CD4-positive, alpha-beta memory T cell (primary cell): ENCODE measurements at regions not wholly inside any gene's neighbourhood (a gene's known extent, or its start where the extent isn't known, plus 50 kb on each side); places are given as distances from the start of the nearest gene placed in this dataset.

ENCODE experiments used
- CTCF ChIA-PET: fragments of 350-600 bp; sonication (Branson Sonifier 250); formaldehyde crosslinking; loops from one replicate; lab custom pipeline; 2021; ENCODE audit warnings: inconsistent platforms; ENCODE audit not compliant: partially characterized antibody; lab: Charles Lee
- POLR2A ChIA-PET: fragments of 350-600 bp; sonication (Branson Sonifier 250); formaldehyde crosslinking; loops from one replicate; lab custom pipeline; 2021; ENCODE audit not compliant: partially characterized antibody; lab: Charles Lee
- DNase-seq, 5 donors: peaks; one replicate each; pipeline versions ENCODE4 v3.0.0 to v3.0.0-alpha.2; 2020 to 2022; ENCODE audit warnings: mixed read lengths in 1 of 5
- H3K27ac ChIP-seq: one replicate; pipeline ENCODE4 v1.7.0; 2013; ENCODE audit warnings: low read depth, low read length
- H3K27me3 ChIP-seq: 2 replicates; pipeline ENCODE4 v1.7.0; 2013; ENCODE audit warnings: mild to moderate bottlenecking, low read length, moderate library complexity; ENCODE audit not compliant: insufficient read depth
- H3K36me3 ChIP-seq: 2 replicates; pipeline ENCODE4 v1.7.0; 2013; ENCODE audit warnings: mild to moderate bottlenecking, low read length, moderate library complexity; ENCODE audit not compliant: insufficient read depth
- H3K4me1 ChIP-seq: 2 replicates; pipeline ENCODE4 v1.7.0; 2013; ENCODE audit warnings: mild to moderate bottlenecking, low read length, moderate library complexity; ENCODE audit not compliant: insufficient read depth
- H3K4me3 ChIP-seq, 2 donors: one replicate each; pipeline ENCODE4 v1.7.0; 2013; ENCODE audit warnings: low read length in 2 of 2, mild to moderate bottlenecking in 1 of 2
- H3K9me3 ChIP-seq, 2 donors: one replicate each; pipeline ENCODE4 v1.7.0; 2013; ENCODE audit warnings: low read length in 2 of 2, control low read depth in 1 of 2; ENCODE audit not compliant: control insufficient read depth in 1 of 2
- H3K27ac Mint-ChIP-seq, 7 donors: one replicate each; pipeline ENCODE4 v1.8.0; 2020 to 2021; ENCODE audit warnings: mixed read lengths in 7 of 7, mild to moderate bottlenecking in 6 of 7, inconsistent platforms in 3 of 7, moderate library complexity in 3 of 7
- H3K27me3 Mint-ChIP-seq, 2 donors: one replicate each; pipeline ENCODE4 v1.8.0; 2020 to 2021; ENCODE audit warnings: mixed read lengths in 2 of 2
- H3K36me3 Mint-ChIP-seq, 2 donors: one replicate each; pipeline ENCODE4 v1.8.0; 2020 to 2021; ENCODE audit warnings: mixed read lengths in 2 of 2, inconsistent platforms in 1 of 2, mild to moderate bottlenecking in 1 of 2
- H3K4me1 Mint-ChIP-seq, 4 donors: one replicate each; pipeline ENCODE4 v1.8.0; 2020 to 2021; ENCODE audit warnings: mixed read lengths in 4 of 4, mild to moderate bottlenecking in 1 of 4
- H3K4me3 Mint-ChIP-seq, 8 donors: one replicate each; pipeline ENCODE4 v1.8.0; 2020 to 2021; ENCODE audit warnings: mixed read lengths in 8 of 8, mild to moderate bottlenecking in 7 of 8, moderate library complexity in 6 of 8, inconsistent platforms in 3 of 8
- H3K9me3 Mint-ChIP-seq, 8 donors: one replicate each; pipeline ENCODE4 v1.8.0; 2020 to 2021; ENCODE audit warnings: mixed read lengths in 8 of 8, mild to moderate bottlenecking in 5 of 8, inconsistent platforms in 3 of 8, moderate library complexity in 1 of 8
- intact Hi-C: fragments of 100-400 bp; cut with micrococcal nuclease; formaldehyde crosslinking; loops from one replicate; pipeline ENCODE4 v1.15.1; 2023

DNA sequence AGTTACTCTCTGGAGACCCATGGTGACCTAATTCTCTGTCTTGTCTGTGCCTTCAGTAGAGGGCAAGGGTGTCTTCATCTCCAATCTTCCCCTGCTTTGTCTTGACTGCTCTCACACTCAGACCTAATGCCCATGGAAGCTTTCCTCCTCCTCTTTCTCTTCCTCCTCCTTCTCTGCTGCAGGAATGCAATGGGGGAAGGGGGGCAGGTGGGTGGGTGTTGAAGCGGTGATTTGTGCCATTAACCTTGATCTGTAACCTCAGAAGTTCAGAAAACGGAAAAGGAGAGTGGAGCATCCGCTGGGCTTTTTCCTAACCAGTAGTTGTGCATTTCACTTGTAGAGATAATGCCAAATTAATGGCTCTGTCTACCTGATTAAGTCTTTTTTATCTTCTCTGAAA, 172.3 kb upstream of the CDH11 start:
- H3K27me3 Mint-ChIP-seq, result no peaks in the 10 kb centered on the region
- POLR2A ChIA-PET, result no interaction called here
- no peak overlapping the region for H3K4me3 Mint-ChIP-seq
- H3K4me1 ChIP-seq, result no peaks in the 10 kb centered on the region
- H3K4me1 Mint-ChIP-seq, result no peaks in the 10 kb centered on the region
- H3K4me3 ChIP-seq, result no peak overlapping the region
- no peaks in the 10 kb centered on the region for H3K27me3 ChIP-seq
- no peaks in the 10 kb centered on the region for H3K36me3 ChIP-seq
- H3K9me3 ChIP-seq, result peaks cover 0 to 6% of the 10 kb centered on the region in 2 donors
- peaks cover 2 to 19% (median 10%) of the 10 kb centered on the region in 8 donors for H3K9me3 Mint-ChIP-seq
- CTCF ChIA-PET, result no interaction called here
- no peaks in the 10 kb centered on the region for H3K36me3 Mint-ChIP-seq
- H3K27ac ChIP-seq, result no peak overlapping the region
- intact Hi-C loops, result no loop called here
- no peak for DNase-seq
- H3K27ac Mint-ChIP-seq, result no peak overlapping the region

DNA sequence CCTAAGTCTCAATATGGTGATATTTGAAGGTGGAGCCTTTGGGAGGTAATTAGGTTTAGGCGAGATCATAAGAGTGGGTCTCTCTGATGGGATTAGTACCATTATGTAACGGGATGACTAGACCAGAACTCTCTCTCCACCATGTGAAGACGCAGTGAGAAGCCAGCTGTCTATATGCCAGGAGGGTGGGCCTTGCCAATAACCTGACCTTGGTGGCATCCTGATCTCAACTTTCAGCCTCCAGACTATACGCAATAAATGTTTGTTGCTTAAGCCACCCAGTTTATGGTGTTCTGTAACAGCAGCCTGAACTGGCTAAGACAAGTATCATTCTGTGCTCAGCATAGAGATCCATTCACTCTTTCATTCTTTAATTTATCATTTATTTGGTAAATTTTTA, 167.2 kb upstream of the CDH11 start:
- Mint-ChIP-seq H3K9me3 (peaks cover 3 to 16% (median 7%) of the 10 kb centered on the region in 8 donors), H3K27ac (no peak overlapping the region), H3K27me3 (no peaks in the 10 kb centered on the region), H3K4me1 (no peaks in the 10 kb centered on the region), H3K36me3 (no peaks in the 10 kb centered on the region), H3K4me3 (no peak overlapping the region)
- POLR2A ChIA-PET, result no interaction called here
- no peaks in the 10 kb centered on the region for H3K36me3 ChIP-seq
- H3K4me1 ChIP-seq, result no peaks in the 10 kb centered on the region
- H3K4me3 ChIP-seq, result no peak overlapping the region
- no peak for DNase-seq
- peaks cover 0 to 6% of the 10 kb centered on the region in 2 donors for H3K9me3 ChIP-seq
- H3K27me3 ChIP-seq, result no peaks in the 10 kb centered on the region
- no peak overlapping the region for H3K27ac ChIP-seq
- intact Hi-C loops, result no loop called here
- CTCF ChIA-PET, result no interaction called here

DNA sequence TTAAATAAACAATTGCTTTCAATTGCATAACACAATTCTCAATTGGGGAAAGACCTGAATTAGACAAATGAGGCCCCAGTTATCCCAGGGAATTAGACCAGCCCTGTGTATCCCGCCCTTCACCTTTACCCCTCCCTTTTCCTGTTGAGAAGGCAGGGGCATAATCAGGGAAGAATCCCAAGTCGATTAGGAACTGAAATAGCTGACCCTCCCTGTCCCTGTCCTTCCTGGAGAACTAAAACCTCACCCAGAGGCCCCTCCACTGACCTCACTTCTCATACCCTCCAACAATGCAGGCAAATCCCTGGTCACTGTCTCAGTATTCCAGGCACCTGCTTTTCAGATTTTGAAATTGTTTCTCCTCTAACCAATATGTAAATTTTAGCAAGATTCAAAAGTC, 165.4 kb upstream of the CDH11 start:
- Histone ChIP-seq H3K9me3 (peaks cover 0 to 6% of the 10 kb centered on the region in 2 donors), H3K27ac (no peak overlapping the region), H3K4me3 (no peak overlapping the region), H3K27me3 (no peaks in the 10 kb centered on the region), H3K36me3 (no peaks in the 10 kb centered on the region), H3K4me1 (no peaks in the 10 kb centered on the region)
- Mint-ChIP-seq H3K27me3 (no peaks in the 10 kb centered on the region), H3K4me3 (no peak overlapping the region), H3K4me1 (no peaks in the 10 kb centered on the region), H3K9me3 (peaks cover 3 to 17% (median 6%) of the 10 kb centered on the region in 8 donors), H3K27ac (no peak overlapping the region), H3K36me3 (no peaks in the 10 kb centered on the region)
- intact Hi-C loops, result no loop called here
- ChIA-PET CTCF (no interaction called here), POLR2A (no interaction called here)
- DNase-seq, result no peak

DNA sequence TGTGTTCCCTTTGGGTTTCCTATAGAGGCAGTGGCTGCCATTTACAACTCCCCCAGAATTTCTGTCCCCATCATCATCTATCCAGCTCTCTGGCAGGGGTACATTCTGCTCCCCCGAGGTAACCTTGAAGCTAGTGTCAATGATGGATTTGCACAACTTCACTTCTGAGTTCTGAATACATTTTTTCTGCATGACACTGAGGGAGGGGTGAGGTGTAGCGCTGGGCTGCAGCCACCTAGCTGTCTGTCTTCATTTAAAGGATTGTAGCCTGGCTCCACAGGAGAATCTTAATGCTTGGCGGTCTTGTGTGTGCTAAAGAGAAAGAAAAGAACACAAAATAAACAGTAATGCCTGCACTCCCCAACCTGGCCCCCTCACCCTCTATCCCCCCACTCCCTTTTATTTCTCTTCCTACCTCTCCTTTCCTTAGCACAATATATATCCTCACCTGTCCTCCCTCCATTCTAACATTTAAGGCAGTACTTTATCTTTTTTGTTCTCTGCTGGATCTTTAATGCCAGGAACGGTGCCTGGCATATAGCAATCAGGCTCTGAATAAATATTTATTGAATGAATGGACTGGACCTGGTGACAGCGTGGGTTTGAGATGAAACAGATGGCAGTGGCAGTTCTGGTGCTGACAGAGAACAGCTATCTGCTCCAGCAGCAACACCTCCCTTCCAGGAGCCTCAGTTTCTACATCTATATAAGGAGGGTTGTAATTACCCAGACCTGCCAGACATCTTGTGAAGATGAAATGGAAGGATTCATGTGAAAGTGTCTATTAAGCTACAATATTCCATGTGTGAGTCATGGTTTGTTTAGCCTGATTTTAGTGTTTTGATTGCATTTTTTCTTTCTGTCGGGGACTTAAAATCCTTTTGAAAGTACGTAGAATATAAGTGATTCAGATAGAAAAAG, 163.5 kb upstream of the CDH11 start:
- no peak overlapping the region for H3K27ac ChIP-seq
- ChIA-PET CTCF (no interaction called here), POLR2A (no interaction called here)
- H3K27me3 ChIP-seq, result no peaks in the 10 kb centered on the region
- Mint-ChIP-seq H3K4me1 (no peaks in the 10 kb centered on the region), H3K27ac (no peak overlapping the region), H3K27me3 (no peaks in the 10 kb centered on the region), H3K9me3 (peaks cover 3 to 17% (median 5%) of the 10 kb centered on the region in 8 donors), H3K4me3 (no peak overlapping the region), H3K36me3 (no peaks in the 10 kb centered on the region)
- DNase-seq, result no peak
- H3K9me3 ChIP-seq, result peaks cover 0 to under 1% of the 10 kb centered on the region in 2 donors
- no peaks in the 10 kb centered on the region for H3K36me3 ChIP-seq
- no peak overlapping the region for H3K4me3 ChIP-seq
- intact Hi-C loops, result no loop called here
- no peaks in the 10 kb centered on the region for H3K4me1 ChIP-seq

DNA sequence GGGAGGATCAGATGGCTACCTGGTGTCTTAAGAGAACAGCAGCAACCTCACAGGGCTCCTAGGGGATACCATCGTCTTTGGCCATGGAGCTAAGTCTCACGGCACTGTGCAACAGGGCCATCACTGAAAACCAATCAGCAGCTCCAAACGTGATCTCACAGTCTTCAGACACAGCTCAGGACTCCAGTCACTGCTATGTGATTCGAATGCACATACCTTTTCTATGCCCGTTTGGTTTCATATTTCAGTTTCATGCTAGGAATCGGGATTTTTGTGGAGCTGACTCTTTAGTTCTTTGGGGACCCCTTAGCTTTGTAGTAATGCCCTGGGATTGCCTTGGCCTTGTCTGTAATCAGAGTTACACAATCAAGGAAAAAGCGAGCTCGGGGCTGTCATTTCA, 162.8 kb upstream of the CDH11 start:
- Histone ChIP-seq H3K27me3 (no peaks in the 10 kb centered on the region), H3K4me1 (no peaks in the 10 kb centered on the region), H3K27ac (no peak overlapping the region), H3K9me3 (no peaks in the 10 kb centered on the region), H3K36me3 (no peaks in the 10 kb centered on the region), H3K4me3 (no peak overlapping the region)
- no peak overlapping the region for H3K27ac Mint-ChIP-seq
- no peaks in the 10 kb centered on the region for H3K27me3 Mint-ChIP-seq
- POLR2A ChIA-PET, result no interaction called here
- no peak for DNase-seq
- H3K4me3 Mint-ChIP-seq, result no peak overlapping the region
- CTCF ChIA-PET, result no interaction called here
- intact Hi-C loops, result no loop called here
- no peaks in the 10 kb centered on the region for H3K36me3 Mint-ChIP-seq
- H3K9me3 Mint-ChIP-seq, result peaks cover 0 to 17% (median 3%) of the 10 kb centered on the region in 8 donors
- H3K4me1 Mint-ChIP-seq, result no peaks in the 10 kb centered on the region

DNA sequence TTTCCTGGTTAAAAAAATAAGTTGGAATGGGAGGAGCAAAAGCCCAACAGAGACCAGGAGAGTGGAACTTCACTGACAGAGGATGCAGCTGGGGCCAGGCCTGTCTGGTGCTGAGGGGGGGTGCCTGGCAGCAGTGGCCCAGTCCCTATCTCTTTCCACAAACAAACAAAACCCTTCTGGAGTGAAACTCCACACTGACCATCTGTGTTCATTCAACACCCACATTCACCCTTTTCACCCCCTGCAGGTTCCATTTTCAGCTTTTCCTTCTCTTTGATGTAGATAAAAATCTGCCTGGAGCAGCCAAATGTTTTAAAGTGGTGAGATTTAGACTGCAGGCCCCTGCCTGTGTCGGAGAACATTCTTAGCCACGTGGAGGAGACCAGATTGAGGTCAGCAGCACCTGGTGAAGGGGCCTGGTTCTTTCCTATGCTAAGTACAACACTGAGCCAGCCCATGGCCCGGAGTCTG, 161.4 kb upstream of the CDH11 start:
- Histone ChIP-seq H3K27ac (no peak overlapping the region), H3K36me3 (no peaks in the 10 kb centered on the region), H3K27me3 (no peaks in the 10 kb centered on the region), H3K9me3 (no peaks in the 10 kb centered on the region), H3K4me1 (no peaks in the 10 kb centered on the region), H3K4me3 (no peak overlapping the region)
- intact Hi-C loops, result no loop called here
- Mint-ChIP-seq H3K4me1 (no peaks in the 10 kb centered on the region), H3K9me3 (peaks cover 0 to 14% (median 3%) of the 10 kb centered on the region in 8 donors), H3K4me3 (no peak overlapping the region), H3K27me3 (no peaks in the 10 kb centered on the region), H3K27ac (no peak overlapping the region), H3K36me3 (no peaks in the 10 kb centered on the region)
- ChIA-PET CTCF (no interaction called here), POLR2A (no interaction called here)
- DNase-seq, result no peak

DNA sequence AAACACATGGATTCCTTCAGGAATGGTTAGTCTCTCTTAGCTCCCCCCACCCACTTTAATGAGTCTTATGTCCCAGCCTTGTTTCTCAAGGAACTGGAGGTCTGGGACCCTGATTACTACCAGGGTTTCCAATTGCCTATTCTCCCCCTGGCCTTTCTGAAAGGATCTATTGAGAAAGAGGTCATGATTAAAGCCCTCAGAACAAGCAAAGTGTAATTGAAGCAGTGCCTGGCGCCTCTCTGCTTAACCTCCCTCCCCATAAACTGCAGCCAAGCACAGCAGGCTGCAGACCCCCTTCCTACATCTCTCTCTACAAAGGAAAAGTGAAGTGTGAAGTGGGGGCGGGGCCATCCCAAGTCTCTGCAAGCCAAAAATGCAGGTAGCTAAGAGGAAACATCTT, 159.7 kb upstream of the CDH11 start:
- Histone ChIP-seq H3K9me3 (no peaks in the 10 kb centered on the region), H3K4me1 (no peaks in the 10 kb centered on the region), H3K27me3 (no peaks in the 10 kb centered on the region), H3K4me3 (no peak overlapping the region), H3K36me3 (no peaks in the 10 kb centered on the region), H3K27ac (no peak overlapping the region)
- POLR2A ChIA-PET, result no interaction called here
- DNase-seq, result no peak
- Mint-ChIP-seq H3K27me3 (no peaks in the 10 kb centered on the region), H3K27ac (no peak overlapping the region), H3K36me3 (no peaks in the 10 kb centered on the region), H3K4me3 (no peak overlapping the region), H3K9me3 (peaks cover 0 to 17% (median 5%) of the 10 kb centered on the region in 8 donors), H3K4me1 (no peaks in the 10 kb centered on the region)
- CTCF ChIA-PET, result no interaction called here
- intact Hi-C loops, result no loop called here
